GM19351 (cell line): ENCODE measurements at regions not wholly inside any gene's neighbourhood (a gene's known extent, or its start where the extent isn't known, plus 50 kb on each side); places are given as distances from the start of the nearest gene placed in this dataset.
"Not testable (repeated sequence)": the region's sequence is repeated elsewhere in the genome, so short reads cannot be mapped to it uniquely, and the experiment has no call there.

Source experiments
- ATAC-seq: cut with Tn5 transposase; IDR thresholded peaks from one replicate; pipeline ENCODE4 v1.9.1; 2021; ENCODE audit warnings: mild to moderate bottlenecking, moderate library complexity; ENCODE audit not compliant: unreplicated experiment

DNA sequence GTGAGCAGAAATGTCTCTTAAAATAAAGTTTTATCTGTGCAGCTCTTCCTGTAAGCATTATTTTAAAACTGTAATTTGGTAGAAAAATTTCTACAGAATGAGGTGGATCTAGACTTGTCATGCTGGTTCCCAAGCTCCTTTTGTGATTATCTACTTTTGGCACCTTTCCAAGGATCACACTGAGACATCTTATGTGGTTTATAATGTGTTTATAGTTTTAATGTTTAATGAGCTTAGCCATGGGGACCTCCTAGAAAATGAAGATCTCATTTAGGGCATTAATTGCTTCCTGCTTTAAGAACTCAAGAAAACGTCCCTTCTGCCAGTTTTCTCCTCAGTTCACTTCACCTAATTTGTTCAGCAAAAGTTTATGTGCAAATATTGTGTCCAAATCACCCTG, 468.4 kb downstream of the SUCLG1 start:
- ATAC-seq = no peak

DNA sequence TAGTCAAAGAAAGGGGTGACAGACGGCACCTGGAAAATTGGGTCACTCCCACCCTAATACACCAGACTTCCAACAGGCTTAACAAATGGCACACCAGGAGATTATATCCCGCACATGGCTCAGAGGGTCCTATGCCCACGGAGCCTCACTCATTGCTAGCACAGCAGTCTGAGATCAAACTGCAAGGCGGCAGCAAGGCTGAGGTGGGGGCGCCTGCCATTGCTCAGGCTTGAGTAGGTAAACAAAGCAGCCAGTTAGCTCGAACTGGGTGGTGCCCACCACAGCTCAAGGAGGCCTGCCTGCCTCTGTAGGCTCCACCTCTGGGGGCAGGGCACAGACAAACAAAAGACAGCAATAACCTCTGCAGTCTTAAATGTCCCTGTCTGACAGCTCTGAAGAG, 482.5 kb downstream of the SUCLG1 start:
- not testable (repeated sequence) for ATAC-seq

GRCh38 chr2:83972128-83972527, 487.0 kb downstream of the SUCLG1 start:
- no peak for ATAC-seq

- ATAC-seq = no peak
Measured at GRCh38 chr2:83971547-83971946, 487.5 kb downstream of the SUCLG1 start.

GRCh38 chr2:83970217-83970929, 488.7 kb downstream of the SUCLG1 start:
- no peak for ATAC-seq

DNA sequence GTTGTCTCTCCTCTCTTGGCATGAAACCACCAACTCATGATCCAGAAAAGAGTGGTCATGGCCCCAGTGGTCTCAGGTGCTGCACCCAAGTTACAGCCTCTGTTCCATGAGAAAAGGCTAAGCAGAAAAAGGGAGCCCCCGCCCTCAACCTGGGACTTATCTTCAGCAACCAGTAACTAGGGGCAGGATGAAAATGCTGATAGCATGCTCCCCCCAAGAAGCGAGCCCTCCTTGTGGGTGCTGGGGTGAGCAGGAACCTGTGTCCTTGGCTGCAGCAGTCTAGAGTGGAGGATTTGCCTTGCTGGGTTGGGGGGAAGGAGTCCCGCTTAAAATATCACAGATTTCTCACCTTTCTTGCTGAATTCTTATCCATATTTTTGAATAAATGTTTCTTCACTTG, 490.0 kb downstream of the SUCLG1 start:
- no peak for ATAC-seq

GRCh38 chr2:83967854-83968253, 491.2 kb downstream of the SUCLG1 start:
- ATAC-seq = no peak

GRCh38 chr2:83966946-83967345, 492.1 kb downstream of the SUCLG1 start:
- ATAC-seq = not testable (repeated sequence)

GRCh38 chr2:83961512-83961911, 497.6 kb downstream of the SUCLG1 start:
- no peak for ATAC-seq

DNA sequence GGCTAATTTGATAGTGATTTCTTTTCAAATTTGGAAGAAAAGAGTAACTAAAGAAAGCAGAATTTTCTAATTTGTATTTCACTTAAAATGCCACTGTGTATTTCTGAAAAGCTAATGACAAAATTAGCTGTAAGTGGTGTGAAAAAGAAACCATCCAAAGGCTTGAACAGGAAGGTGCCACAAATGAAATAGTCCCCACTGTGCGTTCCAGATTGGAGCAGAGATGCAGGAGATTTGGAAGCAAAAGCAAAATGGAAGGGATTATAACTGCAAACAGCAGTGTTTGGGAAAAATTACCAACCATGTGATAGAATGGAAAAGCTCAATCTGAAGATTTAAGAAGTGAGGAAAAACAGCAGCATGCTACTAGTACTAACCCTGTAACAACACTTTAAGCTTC, 498.7 kb downstream of the SUCLG1 start:
- ATAC-seq = no peak

GRCh38 chr2:83959266-83959665, 499.8 kb downstream of the SUCLG1 start:
- ATAC-seq = no peak

DNA sequence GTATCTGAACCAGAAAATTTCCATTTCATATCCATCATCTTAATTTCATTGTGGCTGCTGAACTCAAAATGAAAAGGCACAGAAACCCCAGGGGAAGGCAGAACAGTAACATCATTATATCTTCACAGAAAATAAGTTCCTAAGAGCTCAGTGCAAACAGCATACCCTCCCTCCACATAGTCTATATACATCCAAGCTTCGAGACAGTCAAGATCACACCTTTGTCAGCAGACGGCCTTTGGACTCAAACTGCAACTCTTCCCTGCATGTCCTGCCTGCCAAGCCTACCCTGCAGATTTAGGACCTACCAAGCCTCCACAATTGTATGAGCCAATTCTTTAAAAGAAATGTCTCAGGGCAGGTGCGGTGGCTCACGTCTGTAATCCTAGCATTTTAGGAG, 502.1 kb downstream of the SUCLG1 start:
- ATAC-seq = no peak

DNA sequence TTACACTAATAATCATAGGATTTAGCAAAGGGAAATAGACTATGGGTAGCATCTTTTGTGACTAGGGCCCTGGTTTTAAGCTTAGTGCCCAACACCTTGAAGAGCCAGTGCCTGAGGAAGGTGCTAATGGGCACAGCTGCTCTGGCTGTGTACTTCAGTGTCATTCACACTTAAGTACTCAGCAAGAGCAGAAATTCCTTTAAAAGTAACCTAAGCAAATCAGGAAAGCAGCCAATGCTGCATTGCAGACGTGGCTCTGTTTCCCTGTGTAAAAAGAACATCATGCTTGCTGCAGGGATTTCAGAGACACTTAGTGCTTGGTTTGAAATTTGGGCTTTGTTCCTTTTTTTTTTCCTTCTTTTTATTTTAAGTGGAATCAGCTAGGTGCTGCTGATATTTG, 505.4 kb downstream of the SUCLG1 start:
- no peak for ATAC-seq

DNA sequence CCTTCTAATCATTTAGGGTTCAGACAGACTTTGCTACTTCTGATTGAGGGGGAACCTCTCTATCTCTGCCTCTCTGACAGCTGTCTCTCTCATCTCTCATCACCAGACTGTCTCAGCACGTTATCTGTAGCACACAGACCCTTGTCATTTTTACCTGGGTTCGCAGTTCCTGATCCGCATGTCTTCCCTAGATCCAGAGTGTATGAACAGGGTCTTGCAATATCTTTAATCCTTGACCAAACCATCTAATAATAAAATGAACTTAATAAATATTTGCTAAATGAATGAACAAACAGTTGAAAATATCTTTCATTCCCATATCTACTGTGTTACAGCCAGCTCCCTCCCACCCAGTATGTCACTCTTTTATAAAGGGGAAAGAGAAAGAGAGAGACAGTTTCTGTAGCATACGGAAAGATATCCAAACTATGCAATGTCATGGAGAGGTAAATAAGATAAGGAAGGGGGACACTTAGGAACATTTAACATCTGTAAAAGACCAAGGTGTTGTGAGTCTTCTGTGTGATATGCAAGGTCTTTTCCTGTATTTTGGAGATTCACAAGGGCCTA, 507.6 kb downstream of the SUCLG1 start:
- no peak for ATAC-seq

DNA sequence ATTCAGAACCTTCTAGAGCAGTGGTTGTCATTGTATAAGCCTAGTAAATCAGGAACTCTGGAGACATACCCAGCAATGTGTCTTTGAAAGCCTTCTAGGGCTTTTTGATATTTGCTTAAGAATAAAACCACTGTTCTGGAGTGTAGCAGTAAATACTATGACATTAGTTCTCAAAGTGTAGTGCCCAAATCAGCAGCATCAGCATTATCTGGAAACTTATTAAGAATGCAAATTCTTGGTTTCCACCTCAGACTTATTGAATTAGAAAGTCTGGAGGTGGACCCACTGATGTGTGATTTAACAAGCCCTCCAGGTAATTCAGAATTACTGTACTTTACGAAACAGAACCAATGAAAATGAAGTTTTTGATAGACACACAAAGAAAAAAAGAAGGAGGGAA, 509.7 kb downstream of the SUCLG1 start:
- no peak for ATAC-seq

DNA sequence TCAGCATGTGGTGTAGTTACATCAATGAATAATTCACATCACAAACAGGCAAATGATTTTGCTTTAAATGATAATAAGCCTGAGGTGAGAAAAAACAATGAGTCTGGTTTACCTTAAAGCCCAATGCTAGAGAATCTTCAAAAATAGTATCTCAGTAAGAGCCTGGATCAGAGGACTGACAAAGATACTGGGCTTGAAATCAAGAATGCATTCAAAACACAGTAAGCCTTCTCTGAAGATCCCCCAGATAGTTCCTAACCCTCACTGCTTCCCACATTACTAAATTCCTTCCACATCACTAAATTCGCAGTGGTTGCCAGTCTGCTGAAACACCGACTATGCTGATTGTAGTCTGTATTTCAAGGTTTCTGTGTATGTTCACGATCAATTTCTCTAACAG, 514.9 kb downstream of the SUCLG1 start:
- ATAC-seq = no peak

DNA sequence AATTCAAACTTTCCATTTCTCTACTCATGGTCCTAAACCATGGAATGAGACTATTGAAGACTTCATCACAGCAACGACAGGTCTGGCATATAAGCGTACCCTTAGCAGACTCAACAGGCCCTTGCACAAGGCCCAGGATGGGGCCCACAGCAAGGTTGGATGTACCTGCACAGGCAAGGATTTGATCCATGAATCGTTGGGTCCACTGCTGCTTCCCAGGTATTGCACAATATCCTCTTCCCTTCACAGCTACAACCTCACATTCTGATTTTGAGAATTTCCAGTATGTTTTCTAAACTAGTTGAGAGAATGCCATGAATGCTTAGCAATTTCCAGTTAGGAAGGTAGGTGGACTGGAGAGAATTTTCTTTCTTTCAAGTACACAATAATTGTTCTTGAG, 515.8 kb downstream of the SUCLG1 start:
- ATAC-seq = no peak

DNA sequence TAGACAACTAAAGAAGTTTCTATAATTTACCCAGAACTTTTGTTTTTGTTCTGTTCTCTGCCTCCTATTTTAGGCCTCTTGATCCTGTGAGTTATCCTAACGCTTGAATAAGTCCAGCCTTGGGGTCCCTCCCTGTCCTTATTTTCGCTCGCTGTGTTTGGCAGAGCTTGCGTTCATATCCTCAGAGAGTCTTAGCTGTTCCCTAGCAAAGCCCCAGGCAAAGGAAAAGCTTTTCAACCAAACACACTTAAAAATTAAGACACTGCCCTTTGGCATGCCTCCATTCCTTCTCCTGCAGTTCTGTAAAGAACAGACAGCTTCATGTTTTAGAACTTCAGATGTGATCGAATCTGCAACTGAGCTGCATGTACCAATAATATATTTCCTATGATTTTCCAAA, 517.2 kb downstream of the SUCLG1 start:
- ATAC-seq = no peak

DNA sequence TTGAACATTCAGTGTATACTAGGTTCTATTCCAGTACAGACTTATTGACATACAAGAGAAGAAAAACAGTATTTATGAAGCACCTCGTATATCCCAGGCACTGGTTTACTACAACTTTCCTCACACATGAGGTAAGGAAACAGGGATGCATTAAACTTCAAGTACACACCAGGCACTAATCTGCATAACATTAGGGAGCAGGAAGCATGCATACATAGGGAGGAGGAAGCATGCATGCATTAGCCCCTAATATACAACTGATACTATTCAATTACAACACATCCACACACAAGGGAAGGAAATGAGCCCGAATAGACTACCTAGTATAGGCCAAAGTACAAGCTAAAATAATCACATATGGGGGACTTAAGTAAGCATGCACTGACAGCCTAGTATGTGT, 525.3 kb downstream of the SUCLG1 start:
- no peak for ATAC-seq

DNA sequence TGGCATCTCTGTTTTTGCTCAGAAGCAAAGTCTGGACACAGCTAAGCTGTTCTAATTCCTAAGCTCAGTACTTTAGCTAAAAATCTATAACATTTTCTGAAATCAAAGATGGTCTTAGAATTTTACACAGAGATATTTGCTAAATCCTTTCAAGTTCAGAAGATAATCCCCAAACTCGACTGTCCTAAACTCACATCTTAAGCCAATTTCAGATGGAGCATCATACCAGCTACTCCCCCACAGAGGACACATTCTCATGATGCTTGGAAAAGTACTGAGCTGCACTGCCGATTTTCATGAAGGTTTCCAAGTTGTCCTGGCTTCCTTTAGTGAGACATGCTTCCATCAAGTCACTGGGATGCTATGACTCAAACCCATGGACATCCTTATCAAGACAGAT, 535.5 kb downstream of the SUCLG1 start:
- no peak for ATAC-seq

DNA sequence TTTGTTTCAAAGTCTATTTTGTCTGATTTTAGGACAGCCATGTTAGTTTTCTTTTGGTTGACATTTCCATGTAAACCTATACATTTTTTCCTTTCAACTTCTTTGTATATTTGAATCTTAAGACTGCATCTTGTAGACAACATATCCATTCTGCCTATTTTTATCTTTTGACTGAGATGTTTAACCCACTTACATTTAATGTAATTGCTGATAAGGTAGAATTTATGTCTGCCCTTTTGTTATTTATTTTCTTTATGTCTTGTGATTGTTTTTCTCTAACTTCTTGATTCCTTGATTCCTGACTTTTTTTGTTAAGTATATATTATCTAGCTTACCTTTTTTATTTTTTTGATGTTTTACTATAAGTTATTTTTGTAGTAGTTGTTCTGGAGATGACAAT, 542.5 kb downstream of the SUCLG1 start:
- ATAC-seq = no peak

- ATAC-seq = no peak
Measured at GRCh38 chr2:83915381-83915780, 543.7 kb downstream of the SUCLG1 start.

- ATAC-seq = no peak
Measured at GRCh38 chr2:83908750-83909149, 550.3 kb downstream of the SUCLG1 start.
